NCI-H510A treated with DMSO at 0.1 percent for 48 hours (cell line): ENCODE measurements at regions not wholly inside any gene's neighbourhood (a gene's known extent, or its start where the extent isn't known, plus 50 kb on each side); places are given as distances from the start of the nearest gene placed in this dataset.

ENCODE experiments used
- DNase-seq: peaks from one replicate; lab custom pipeline; 2025; lab: John Stamatoyannopoulos, UW

GRCh38 chr12:93299262-93299846 is 78.4 kb upstream of the NUDT4 start:
- no peak for DNase-seq

GRCh38 chr12:93300611-93301021 is 77.1 kb upstream of the NUDT4 start:
- DNase-seq, result no peak

- no peak for DNase-seq
Measured at GRCh38 chr12:93302331-93303229, 75.1 kb upstream of the NUDT4 start.

- DNase-seq, result no peak
Measured at GRCh38 chr12:93306636-93307035, 71.1 kb upstream of the NUDT4 start.

- DNase-seq, result no peak
Measured at GRCh38 chr12:93308281-93308680, 69.4 kb upstream of the NUDT4 start.

GRCh38 chr12:93311827-93312226 is 65.9 kb upstream of the NUDT4 start:
- DNase-seq, result no peak

GRCh38 chr12:93314177-93314497 is 63.6 kb upstream of the NUDT4 start:
- DNase-seq, result no peak

GRCh38 chr12:93315385-93315906 is 62.3 kb upstream of the NUDT4 start:
- DNase-seq, result no peak

GRCh38 chr12:93315907-93316622 is 61.7 kb upstream of the NUDT4 start:
- DNase-seq, result no peak

GRCh38 chr12:93316623-93316971 is 61.1 kb upstream of the NUDT4 start:
- no peak for DNase-seq

- no peak for DNase-seq
Measured at GRCh38 chr12:93317227-93317626, 60.5 kb upstream of the NUDT4 start.

GRCh38 chr12:93318720-93319522 is 58.8 kb upstream of the NUDT4 start:
- no peak for DNase-seq

- no peak for DNase-seq
Measured at GRCh38 chr12:93319523-93320050, 58.1 kb upstream of the NUDT4 start.

GRCh38 chr12:93322784-93323183 is 54.9 kb upstream of the NUDT4 start:
- no peak for DNase-seq

GRCh38 chr12:93323625-93324329 is 53.9 kb upstream of the NUDT4 start:
- DNase-seq, result no peak

GRCh38 chr12:93325855-93326254 is 51.9 kb upstream of the NUDT4 start:
- DNase-seq, result no peak
